ENCODE measurements at regions not wholly inside any gene's neighbourhood (a gene's known extent, or its start where the extent isn't known, plus 50 kb on each side); places are given as distances from the start of the nearest gene placed in this dataset.

- no peak overlapping the region for H3K27ac ChIP-seq (ENCODE audit: low read length)
- TF ChIP-seq, protein P1, sequence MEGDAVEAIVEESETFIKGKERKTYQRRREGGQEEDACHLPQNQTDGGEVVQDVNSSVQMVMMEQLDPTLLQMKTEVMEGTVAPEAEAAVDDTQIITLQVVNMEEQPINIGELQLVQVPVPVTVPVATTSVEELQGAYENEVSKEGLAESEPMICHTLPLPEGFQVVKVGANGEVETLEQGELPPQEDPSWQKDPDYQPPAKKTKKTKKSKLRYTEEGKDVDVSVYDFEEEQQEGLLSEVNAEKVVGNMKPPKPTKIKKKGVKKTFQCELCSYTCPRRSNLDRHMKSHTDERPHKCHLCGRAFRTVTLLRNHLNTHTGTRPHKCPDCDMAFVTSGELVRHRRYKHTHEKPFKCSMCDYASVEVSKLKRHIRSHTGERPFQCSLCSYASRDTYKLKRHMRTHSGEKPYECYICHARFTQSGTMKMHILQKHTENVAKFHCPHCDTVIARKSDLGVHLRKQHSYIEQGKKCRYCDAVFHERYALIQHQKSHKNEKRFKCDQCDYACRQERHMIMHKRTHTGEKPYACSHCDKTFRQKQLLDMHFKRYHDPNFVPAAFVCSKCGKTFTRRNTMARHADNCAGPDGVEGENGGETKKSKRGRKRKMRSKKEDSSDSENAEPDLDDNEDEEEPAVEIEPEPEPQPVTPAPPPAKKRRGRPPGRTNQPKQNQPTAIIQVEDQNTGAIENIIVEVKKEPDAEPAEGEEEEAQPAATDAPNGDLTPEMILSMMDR (IDR thresholded peaks at IDR 0.05) = no peak
- no peaks in the 10 kb centered on the region for H3K9me3 Mint-ChIP-seq
- H3K4me1 ChIP-seq (ENCODE audit: control insufficient read depth, insufficient read depth, low read length) = no peaks in the 10 kb centered on the region
- no peaks in the 10 kb centered on the region for H3K9me3 ChIP-seq (ENCODE audit: control insufficient read depth, insufficient read depth, low read length)
- H3K4me3 ChIP-seq (ENCODE audit: low read length) = no peak overlapping the region
- no peak overlapping the region for H3K4me3 Mint-ChIP-seq
- no peak for ATAC-seq
- no peak overlapping the region for H3K27ac Mint-ChIP-seq
- intact Hi-C loops (cut with micrococcal nuclease) = no loop called here
- H3K36me3 Mint-ChIP-seq = no peaks in the 10 kb centered on the region
- no peak for DNase-seq
- H3K4me1 Mint-ChIP-seq = no peaks in the 10 kb centered on the region
- WGBS (ENCODE audit: insufficient coverage) = 74% methylated on average over 2 of the region's 2 CpGs
- H3K36me3 ChIP-seq (ENCODE audit: control insufficient read depth, insufficient read depth, low read length) = no peaks in the 10 kb centered on the region
- no peaks in the 10 kb centered on the region for H3K27me3 Mint-ChIP-seq (ENCODE audit: low read depth in 2 of 2)
- no peaks in the 10 kb centered on the region for H3K27me3 ChIP-seq (ENCODE audit: control insufficient read depth, insufficient read depth, low read length)
These were observed 112.0 kb upstream of the MTNR1B start for GRCh38 chr11:92857407-92857806.

- Histone ChIP-seq H3K36me3 (ENCODE audit: control insufficient read depth, insufficient read depth, low read length) (no peaks in the 10 kb centered on the region), H3K27ac (ENCODE audit: low read length) (no peak overlapping the region), H3K9me3 (ENCODE audit: control insufficient read depth, insufficient read depth, low read length) (no peaks in the 10 kb centered on the region), H3K4me1 (ENCODE audit: control insufficient read depth, insufficient read depth, low read length) (no peaks in the 10 kb centered on the region), H3K4me3 (ENCODE audit: low read length) (no peak overlapping the region), H3K27me3 (ENCODE audit: control insufficient read depth, insufficient read depth, low read length) (no peaks in the 10 kb centered on the region)
- intact Hi-C loops (cut with micrococcal nuclease) = no loop called here
- DNase-seq (no peak), ATAC-seq (no peak)
- 83% methylated on average over 7 of the region's 8 CpGs for WGBS (ENCODE audit: insufficient coverage)
- H3K27ac Mint-ChIP-seq = no peak overlapping the region
- H3K4me1 Mint-ChIP-seq = no peaks in the 10 kb centered on the region
- H3K36me3 Mint-ChIP-seq = no peaks in the 10 kb centered on the region
- TF ChIP-seq, protein P1 (IDR thresholded peaks at IDR 0.05) = no peak
- no peaks in the 10 kb centered on the region for H3K27me3 Mint-ChIP-seq (ENCODE audit: low read depth in 2 of 2)
- no peak overlapping the region for H3K4me3 Mint-ChIP-seq
- no peaks in the 10 kb centered on the region for H3K9me3 Mint-ChIP-seq
These were observed 110.2 kb upstream of the MTNR1B start for GRCh38 chr11:92859156-92859690.

- no peaks in the 10 kb centered on the region for H3K9me3 ChIP-seq (ENCODE audit: control insufficient read depth, insufficient read depth, low read length)
- no peaks in the 10 kb centered on the region for H3K27me3 ChIP-seq (ENCODE audit: control insufficient read depth, insufficient read depth, low read length)
- Mint-ChIP-seq H3K36me3 (no peaks in the 10 kb centered on the region), H3K27ac (no peak overlapping the region), H3K4me3 (no peak overlapping the region), H3K4me1 (no peaks in the 10 kb centered on the region), H3K9me3 (no peaks in the 10 kb centered on the region), H3K27me3 (ENCODE audit: low read depth in 2 of 2) (no peaks in the 10 kb centered on the region)
- no peak for ATAC-seq
- no peak overlapping the region for H3K27ac ChIP-seq (ENCODE audit: low read length)
- no peaks in the 10 kb centered on the region for H3K36me3 ChIP-seq (ENCODE audit: control insufficient read depth, insufficient read depth, low read length)
- H3K4me1 ChIP-seq (ENCODE audit: control insufficient read depth, insufficient read depth, low read length) = no peaks in the 10 kb centered on the region
- WGBS (ENCODE audit: insufficient coverage) = 77% methylated on average over 3 of the region's 3 CpGs
- intact Hi-C loops (cut with micrococcal nuclease) = no loop called here
- no peak overlapping the region for H3K4me3 ChIP-seq (ENCODE audit: low read length)
- no peak for DNase-seq
- TF ChIP-seq, protein P1 (IDR thresholded peaks at IDR 0.05) = no peak
These were observed 107.8 kb upstream of the MTNR1B start for GRCh38 chr11:92861634-92862033.

DNA sequence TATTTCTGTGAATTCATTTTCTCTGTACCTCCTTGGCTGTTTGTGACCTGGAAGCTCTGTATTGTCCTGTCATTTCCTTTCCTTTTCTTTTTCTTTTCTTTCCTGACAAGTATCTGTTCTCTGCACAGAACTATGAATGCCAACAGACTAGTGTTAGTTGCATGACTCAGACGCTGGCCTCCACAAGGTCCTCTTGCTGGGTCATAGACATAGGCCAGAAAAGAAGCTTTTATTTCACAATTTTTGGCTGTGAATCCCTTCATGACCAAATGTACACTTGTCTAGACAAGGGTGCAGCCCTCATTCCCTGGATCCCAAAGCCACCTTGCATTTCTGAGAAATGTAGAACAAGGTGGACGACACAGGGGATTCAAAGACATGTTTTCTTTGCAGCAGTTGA is 104.1 kb upstream of the MTNR1B start:
- intact Hi-C loops (cut with micrococcal nuclease) = no loop called here
- H3K27ac ChIP-seq (ENCODE audit: low read length) = no peak overlapping the region
- H3K27me3 ChIP-seq (ENCODE audit: control insufficient read depth, insufficient read depth, low read length) = no peaks in the 10 kb centered on the region
- TF ChIP-seq, protein P1 (IDR thresholded peaks at IDR 0.05) = no peak
- H3K4me3 ChIP-seq (ENCODE audit: low read length) = no peak overlapping the region
- WGBS (ENCODE audit: insufficient coverage) = 87% methylated on average over 2 of the region's 2 CpGs
- Mint-ChIP-seq H3K27ac (no peak overlapping the region), H3K36me3 (no peaks in the 10 kb centered on the region), H3K9me3 (no peaks in the 10 kb centered on the region), H3K27me3 (ENCODE audit: low read depth in 2 of 2) (no peaks in the 10 kb centered on the region), H3K4me3 (no peak overlapping the region), H3K4me1 (no peaks in the 10 kb centered on the region)
- H3K36me3 ChIP-seq (ENCODE audit: control insufficient read depth, insufficient read depth, low read length) = no peaks in the 10 kb centered on the region
- ATAC-seq (no peak), DNase-seq (no peak)
- no peaks in the 10 kb centered on the region for H3K4me1 ChIP-seq (ENCODE audit: control insufficient read depth, insufficient read depth, low read length)
- H3K9me3 ChIP-seq (ENCODE audit: control insufficient read depth, insufficient read depth, low read length) = no peaks in the 10 kb centered on the region
